Upper lobe of right lung (tissue), 1 donor: ENCODE measurements at regions not wholly inside any gene's neighbourhood (a gene's known extent, or its start where the extent isn't known, plus 50 kb on each side); places are given as distances from the start of the nearest gene placed in this dataset.

Experiments
- ATAC-seq: fragments of 200-7000 bp; cut with Tn5 transposase; one replicate; pipeline ENCODE4 v1.9.1; 2020; ENCODE audit warnings: mild to moderate bottlenecking, moderate library complexity
- DNase-seq: peaks from one replicate; pipeline ENCODE4 v3.0.0-alpha.2; 2020
- H3K27ac ChIP-seq: fragments of 200-600 bp; one replicate; pipeline ENCODE4 v1.8.0; 2022
- H3K27me3 ChIP-seq: fragments of 200-600 bp; one replicate; pipeline ENCODE4 v1.8.0; 2022; ENCODE audit warnings: mild to moderate bottlenecking
- H3K36me3 ChIP-seq: fragments of 200-600 bp; one replicate; pipeline ENCODE4 v1.8.0; 2022
- H3K4me1 ChIP-seq: fragments of 200-600 bp; one replicate; pipeline ENCODE4 v1.8.0; 2022
- H3K4me3 ChIP-seq: fragments of 200-600 bp; one replicate; pipeline ENCODE4 v1.8.0; 2022; ENCODE audit warnings: mild to moderate bottlenecking
- H3K9me3 ChIP-seq: fragments of 200-600 bp; one replicate; pipeline ENCODE4 v1.8.0; 2022
- intact Hi-C: fragments of 100-400 bp; cut with DNase I; formaldehyde crosslinking; loops from one replicate; pipeline ENCODE4 v1.11.0; 2022
- TF ChIP-seq, protein P1 (sequence below): fragments of 200-600 bp; IDR thresholded peaks from one replicate; pipeline ENCODE4 v1.8.0; 2022; ENCODE audit warnings: antibody characterized with exemption
- donor health status: DM: no; HTN: yes; CAD: no; lungs with severe emphysema.

DNA sequence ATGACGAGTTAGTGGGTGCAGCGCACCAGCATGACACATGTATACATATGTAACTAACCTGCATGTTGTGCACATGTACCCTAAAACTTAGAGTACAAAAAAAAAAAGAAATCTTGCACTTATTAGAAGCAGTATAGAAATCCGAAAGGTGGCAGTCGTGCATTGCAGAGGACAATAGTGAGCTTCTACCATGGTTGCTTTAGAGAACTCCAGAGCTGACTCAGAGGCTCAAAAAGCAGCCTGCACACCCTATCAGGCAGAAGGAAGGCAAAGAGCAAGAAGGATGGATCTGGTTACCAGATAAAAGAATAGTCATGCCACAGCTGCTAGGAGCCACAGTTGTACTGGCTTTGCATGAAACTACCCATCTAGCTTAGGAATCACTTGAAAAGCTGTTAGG is 796.0 kb upstream of the TSPY4 start:
- H3K9me3 ChIP-seq = no peaks in the 10 kb centered on the region
- intact Hi-C loops = no loop called here
- TF ChIP-seq, protein P1, sequence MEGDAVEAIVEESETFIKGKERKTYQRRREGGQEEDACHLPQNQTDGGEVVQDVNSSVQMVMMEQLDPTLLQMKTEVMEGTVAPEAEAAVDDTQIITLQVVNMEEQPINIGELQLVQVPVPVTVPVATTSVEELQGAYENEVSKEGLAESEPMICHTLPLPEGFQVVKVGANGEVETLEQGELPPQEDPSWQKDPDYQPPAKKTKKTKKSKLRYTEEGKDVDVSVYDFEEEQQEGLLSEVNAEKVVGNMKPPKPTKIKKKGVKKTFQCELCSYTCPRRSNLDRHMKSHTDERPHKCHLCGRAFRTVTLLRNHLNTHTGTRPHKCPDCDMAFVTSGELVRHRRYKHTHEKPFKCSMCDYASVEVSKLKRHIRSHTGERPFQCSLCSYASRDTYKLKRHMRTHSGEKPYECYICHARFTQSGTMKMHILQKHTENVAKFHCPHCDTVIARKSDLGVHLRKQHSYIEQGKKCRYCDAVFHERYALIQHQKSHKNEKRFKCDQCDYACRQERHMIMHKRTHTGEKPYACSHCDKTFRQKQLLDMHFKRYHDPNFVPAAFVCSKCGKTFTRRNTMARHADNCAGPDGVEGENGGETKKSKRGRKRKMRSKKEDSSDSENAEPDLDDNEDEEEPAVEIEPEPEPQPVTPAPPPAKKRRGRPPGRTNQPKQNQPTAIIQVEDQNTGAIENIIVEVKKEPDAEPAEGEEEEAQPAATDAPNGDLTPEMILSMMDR = no peak
- H3K4me3 ChIP-seq = no peak overlapping the region
- DNase-seq = no peak
- no peak for ATAC-seq
- H3K27me3 ChIP-seq = no peaks in the 10 kb centered on the region
- no peak overlapping the region for H3K27ac ChIP-seq
- no peaks in the 10 kb centered on the region for H3K4me1 ChIP-seq
- H3K36me3 ChIP-seq = no peaks in the 10 kb centered on the region

DNA sequence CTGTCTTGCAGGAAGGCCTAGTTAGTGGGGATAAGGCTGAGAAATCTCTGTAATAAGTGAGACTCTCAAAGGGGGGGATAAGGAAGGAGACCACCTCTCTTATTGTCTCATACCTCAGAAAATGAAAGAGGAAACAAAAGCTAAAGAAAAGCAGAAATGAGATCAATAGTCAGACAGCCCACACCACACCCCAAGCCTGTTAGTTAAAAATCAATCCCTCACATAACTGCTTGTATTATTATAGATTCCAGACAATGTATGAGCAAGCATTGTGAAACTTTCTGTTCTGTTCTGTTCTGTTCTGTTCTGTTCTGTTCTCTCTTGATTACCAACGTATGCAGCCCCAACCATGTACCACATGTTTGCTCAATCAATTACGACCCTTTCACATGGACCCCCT is 792.5 kb upstream of the TSPY4 start:
- TF ChIP-seq, protein P1 = no peak
- intact Hi-C loops = no loop called here
- DNase-seq = no peak
- Histone ChIP-seq H3K27ac (no peak overlapping the region), H3K27me3 (no peaks in the 10 kb centered on the region), H3K4me3 (no peak overlapping the region), H3K9me3 (no peaks in the 10 kb centered on the region), H3K4me1 (no peaks in the 10 kb centered on the region), H3K36me3 (no peaks in the 10 kb centered on the region)
- ATAC-seq = no peak

DNA sequence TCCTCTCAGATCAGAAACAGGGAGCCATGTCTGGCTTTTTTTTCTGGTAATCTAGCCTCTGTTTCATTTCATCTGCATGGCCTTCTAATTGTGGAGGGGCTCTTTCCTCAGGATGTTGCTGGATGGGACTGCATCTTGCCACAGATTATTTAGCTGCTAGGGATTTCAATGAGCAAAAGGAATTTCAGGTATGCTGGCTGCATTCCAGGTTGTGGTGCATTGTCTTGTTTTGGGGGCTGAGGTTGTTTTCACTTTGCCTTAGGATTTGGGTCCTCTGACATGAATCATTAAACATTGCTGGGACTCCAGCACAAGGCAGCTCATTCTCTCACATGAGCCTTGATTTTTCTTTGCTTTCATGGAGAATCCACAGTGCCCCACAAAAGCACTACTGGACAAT is 789.3 kb upstream of the TSPY4 start:
- intact Hi-C loops = no loop called here
- TF ChIP-seq, protein P1 = no peak

DNA sequence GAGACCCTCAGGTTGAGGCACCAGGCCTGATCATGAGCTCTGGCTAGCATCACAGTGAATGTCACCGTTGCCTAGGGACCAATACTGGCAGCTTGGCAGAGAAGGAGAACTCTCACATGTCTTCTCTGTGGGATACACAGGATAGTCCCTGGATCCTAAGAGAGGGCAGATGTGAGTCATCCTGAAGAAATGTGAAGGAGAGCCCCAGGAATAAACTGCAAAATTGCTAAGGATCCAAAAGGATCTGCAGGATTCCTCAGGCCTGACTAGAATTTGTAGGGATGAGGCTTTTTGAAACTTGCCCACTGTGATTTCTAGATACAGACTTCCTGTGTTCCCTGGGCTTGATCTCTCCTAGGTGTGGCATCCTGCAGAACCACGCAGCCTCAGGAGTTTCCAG is 785.9 kb upstream of the TSPY4 start:
- H3K27ac ChIP-seq = no peak overlapping the region
- intact Hi-C loops = no loop called here
- no peaks in the 10 kb centered on the region for H3K27me3 ChIP-seq
- H3K4me1 ChIP-seq = no peaks in the 10 kb centered on the region
- DNase-seq (no peak), ATAC-seq (no peak)
- no peak overlapping the region for H3K4me3 ChIP-seq
- H3K9me3 ChIP-seq = no peaks in the 10 kb centered on the region
- TF ChIP-seq, protein P1 = no peak
- no peaks in the 10 kb centered on the region for H3K36me3 ChIP-seq

More for the DNA sequence above, 789.3 kb upstream of the TSPY4 start:
- no peaks in the 10 kb centered on the region for H3K4me1 ChIP-seq
- DNase-seq (no peak), ATAC-seq (no peak)
- H3K27me3 ChIP-seq = no peaks in the 10 kb centered on the region
- H3K9me3 ChIP-seq = no peaks in the 10 kb centered on the region
- no peak overlapping the region for H3K27ac ChIP-seq
- no peak overlapping the region for H3K4me3 ChIP-seq
- no peaks in the 10 kb centered on the region for H3K36me3 ChIP-seq

DNA sequence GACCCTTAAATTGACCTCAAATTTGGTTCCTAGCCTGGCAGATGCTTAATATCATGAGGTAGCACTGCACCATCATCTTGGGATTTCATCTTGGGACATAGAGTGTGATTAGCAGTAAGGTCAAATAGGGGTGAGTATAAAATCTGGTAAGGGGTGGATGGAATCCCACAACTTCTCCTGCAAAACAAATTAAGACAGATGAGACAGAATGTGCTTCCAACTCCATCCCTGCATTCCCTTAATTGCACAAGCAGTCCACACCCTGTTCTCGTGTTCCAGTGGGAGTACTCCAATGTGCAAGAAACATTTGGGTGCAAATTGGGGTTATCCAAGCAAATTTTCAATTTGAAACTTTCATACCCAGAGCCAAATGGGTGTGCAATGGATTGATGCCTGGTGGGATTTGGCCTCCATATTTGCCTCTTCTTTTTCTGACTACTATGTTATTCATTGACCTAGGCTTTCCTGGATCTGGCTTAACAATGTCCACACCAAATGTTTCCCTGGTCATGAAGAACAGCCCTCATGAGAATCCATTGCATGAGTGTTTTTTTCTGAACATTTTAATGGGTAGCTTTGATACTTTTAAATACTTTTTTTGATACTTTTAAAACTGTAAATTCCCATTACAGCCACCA is 785.0 kb upstream of the TSPY4 start:
- intact Hi-C loops = no loop called here
- H3K27ac ChIP-seq = no peak overlapping the region
- no peaks in the 10 kb centered on the region for H3K27me3 ChIP-seq
- TF ChIP-seq, protein P1 = no peak
- no peaks in the 10 kb centered on the region for H3K9me3 ChIP-seq
- DNase-seq = no peak
- no peak for ATAC-seq
- no peak overlapping the region for H3K4me3 ChIP-seq
- H3K4me1 ChIP-seq = no peaks in the 10 kb centered on the region
- no peaks in the 10 kb centered on the region for H3K36me3 ChIP-seq

DNA sequence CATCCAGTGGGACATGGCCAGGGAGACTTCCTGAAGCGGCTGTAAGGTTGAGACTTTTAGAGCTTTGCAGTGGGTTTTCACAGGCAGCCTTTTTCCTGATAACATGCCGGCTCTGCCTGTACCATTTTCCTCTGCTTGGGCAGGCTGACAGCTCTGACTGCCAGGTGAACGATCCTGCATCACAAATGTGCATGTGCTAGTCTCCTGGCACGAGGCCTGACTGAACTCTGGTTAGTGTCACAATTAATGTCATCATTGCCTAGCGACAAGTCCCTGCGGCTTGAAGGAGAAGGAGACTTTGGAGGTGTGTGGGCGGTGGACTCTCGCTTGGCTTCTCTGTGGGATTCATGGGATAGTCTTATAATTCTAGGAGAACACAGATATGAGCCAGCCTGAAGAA is 783.6 kb upstream of the TSPY4 start:
- Histone ChIP-seq H3K9me3 (no peaks in the 10 kb centered on the region), H3K4me1 (no peaks in the 10 kb centered on the region), H3K36me3 (no peaks in the 10 kb centered on the region), H3K27me3 (no peaks in the 10 kb centered on the region), H3K27ac (no peak overlapping the region), H3K4me3 (no peak overlapping the region)
- ATAC-seq (no peak), DNase-seq (no peak)
- TF ChIP-seq, protein P1 = no peak
- intact Hi-C loops = no loop called here
